Mesenchymal stem cell (in vitro differentiated cells and primary cell): ENCODE measurements at regions not wholly inside any gene's neighbourhood (a gene's known extent, or its start where the extent isn't known, plus 50 kb on each side); places are given as distances from the start of the nearest gene placed in this dataset.

Experiments used
- DNase-seq: peaks from one replicate; pipeline ENCODE4 v3.0.0-alpha.2; 2013
- H2AFZ ChIP-seq: one replicate; pipeline ENCODE4 v1.6.1; 2013; ENCODE audit warnings: low read depth, mild to moderate bottlenecking, control low read depth, inconsistent platforms, low read length, moderate library complexity
- H2AK5ac ChIP-seq: 2 replicates; pipeline ENCODE4 v1.6.1; 2013; ENCODE audit warnings: low read length, moderate library complexity, mild to moderate bottlenecking, inconsistent platforms; ENCODE audit not compliant: severe bottlenecking
- H2BK120ac ChIP-seq: one replicate; pipeline ENCODE4 v1.6.1; 2013; ENCODE audit warnings: low read depth, mild to moderate bottlenecking, inconsistent platforms, low read length, moderate library complexity
- H2BK12ac ChIP-seq, 2 experiments: one replicate each; pipeline ENCODE4 v1.6.1; 2013; ENCODE audit warnings: inconsistent platforms in 2 of 2, low read length in 2 of 2, mild to moderate bottlenecking in 2 of 2, moderate library complexity in 2 of 2, control low read depth in 1 of 2
- H2BK15ac ChIP-seq: one replicate; pipeline ENCODE4 v1.6.1; 2013; ENCODE audit warnings: mild to moderate bottlenecking, low read depth, inconsistent platforms; ENCODE audit not compliant: poor library complexity, severe bottlenecking
- H2BK5ac ChIP-seq: 2 replicates; pipeline ENCODE4 v1.6.1; 2013; ENCODE audit warnings: low read depth, mild to moderate bottlenecking, low read length, control low read depth, inconsistent platforms; ENCODE audit not compliant: poor library complexity, severe bottlenecking
- H3K14ac ChIP-seq, 2 experiments: one replicate each; pipeline ENCODE4 v1.6.1; 2013; ENCODE audit warnings: inconsistent platforms in 2 of 2, low read length in 2 of 2, control low read depth in 1 of 2, mild to moderate bottlenecking in 1 of 2, moderate library complexity in 1 of 2
- H3K18ac ChIP-seq, 2 experiments: one replicate each; pipeline ENCODE4 v1.6.1; 2013; ENCODE audit warnings: inconsistent platforms in 2 of 2, low read length in 2 of 2, control low read depth in 1 of 2, low read depth in 1 of 2, mild to moderate bottlenecking in 1 of 2
- H3K23ac ChIP-seq, 2 experiments: one replicate each; pipeline ENCODE4 v1.6.1; 2013; ENCODE audit warnings: inconsistent platforms in 2 of 2, low read length in 2 of 2, mild to moderate bottlenecking in 2 of 2, moderate library complexity in 2 of 2, control low read depth in 1 of 2
- H3K27ac ChIP-seq: 2 replicates; pipeline ENCODE4 v1.5.1; 2013; ENCODE audit warnings: mild to moderate bottlenecking, moderate library complexity, low read length, control low read depth, inconsistent platforms; ENCODE audit not compliant: poor library complexity, severe bottlenecking
- H3K27me3 ChIP-seq, 2 experiments: 2 replicates each; pipeline versions ENCODE4 v1.6.1 to v1.7.0; 2013; ENCODE audit warnings: low read length in 2 of 2, mild to moderate bottlenecking in 2 of 2, moderate library complexity in 2 of 2, control low read depth in 1 of 2, inconsistent platforms in 1 of 2; ENCODE audit not compliant: control insufficient read depth in 1 of 2, insufficient read depth in 1 of 2
- H3K36me3 ChIP-seq, 2 experiments: 2 replicates each; pipeline versions ENCODE4 v1.6.1 to v1.7.0; 2013; ENCODE audit warnings: low read length in 2 of 2, control low read depth in 1 of 2, inconsistent platforms in 1 of 2, low read depth in 1 of 2, mild to moderate bottlenecking in 1 of 2; ENCODE audit not compliant: insufficient read depth in 2 of 2, control insufficient read depth in 1 of 2
- H3K4ac ChIP-seq, 2 experiments: one replicate each; pipeline ENCODE4 v1.6.1; 2013; ENCODE audit warnings: inconsistent platforms in 2 of 2, low read length in 2 of 2, mild to moderate bottlenecking in 2 of 2, moderate library complexity in 2 of 2, control low read depth in 1 of 2, low read depth in 1 of 2
- H3K4me1 ChIP-seq: 2 replicates; pipeline ENCODE4 v1.6.1; 2013; ENCODE audit warnings: low read depth, low read length, control low read depth; ENCODE audit not compliant: control insufficient read depth, insufficient read depth
- H3K4me2 ChIP-seq: 2 replicates; pipeline ENCODE4 v1.6.1; 2013; ENCODE audit warnings: low read length, mild to moderate bottlenecking, inconsistent platforms; ENCODE audit not compliant: poor library complexity, severe bottlenecking
- H3K4me3 ChIP-seq, 2 experiments: 2 replicates each; pipeline versions ENCODE4 v1.5.1 to v1.7.0; 2013; ENCODE audit warnings: low read length in 2 of 2, mild to moderate bottlenecking in 2 of 2, control low read depth in 1 of 2, low read depth in 1 of 2; ENCODE audit not compliant: insufficient read depth in 1 of 2
- H3K79me1 ChIP-seq: replicated peaks from 2 replicates; pipeline ENCODE4 v1.6.1; 2013; ENCODE audit warnings: mild to moderate bottlenecking, control low read depth, low read length, inconsistent platforms; ENCODE audit not compliant: poor library complexity, severe bottlenecking
- H3K9ac ChIP-seq: 2 replicates; pipeline ENCODE4 v1.7.0; 2013; ENCODE audit warnings: mild to moderate bottlenecking, low read length, moderate library complexity
- H3K9me3 ChIP-seq: 2 replicates; pipeline ENCODE4 v1.7.0; 2013; ENCODE audit warnings: mild to moderate bottlenecking, low read length; ENCODE audit not compliant: control insufficient read depth
- H4K8ac ChIP-seq: one replicate; pipeline ENCODE4 v1.6.1; 2013; ENCODE audit warnings: inconsistent platforms, mild to moderate bottlenecking, low read length, moderate library complexity
- H4K91ac ChIP-seq: one replicate; pipeline ENCODE4 v1.6.1; 2013; ENCODE audit warnings: mild to moderate bottlenecking, low read length, inconsistent platforms
- WGBS: methylation state at CpG from one replicate; pipeline ENCODE4 v1.1.7; 2013; ENCODE audit warnings: mixed read lengths; 5-methylcytosine and 5-hydroxymethylcytosine counted together

GRCh38 chr1:17920881-17921640, 165.9 kb downstream of the ACTL8 start:
- H3K18ac ChIP-seq, result no peak overlapping the region
- no peak overlapping the region for H3K4ac ChIP-seq
- H2BK15ac ChIP-seq, result no peak overlapping the region
- no peak overlapping the region for H3K23ac ChIP-seq
- no peak overlapping the region for H2BK12ac ChIP-seq
- no peak overlapping the region for H3K9ac ChIP-seq
- H2BK120ac ChIP-seq, result no peak overlapping the region
- no peak overlapping the region for H4K8ac ChIP-seq
- no peak overlapping the region for H2BK5ac ChIP-seq
- H3K9me3 ChIP-seq, result no peaks in the 10 kb centered on the region
- no peak overlapping the region for H3K4me2 ChIP-seq
- H3K4me3 ChIP-seq, result no peak overlapping the region
- H3K79me1 ChIP-seq, result no peaks in the 10 kb centered on the region
- no peak overlapping the region for H2AFZ ChIP-seq
- no peak overlapping the region for H2AK5ac ChIP-seq
- no peaks in the 10 kb centered on the region for H3K36me3 ChIP-seq
- no peak overlapping the region for H3K14ac ChIP-seq
- no peak overlapping the region for H4K91ac ChIP-seq
- no peak for DNase-seq
- 67% methylated on average over 8 of the region's 9 CpGs for WGBS
- peaks cover 0 to 88% of the 10 kb centered on the region in 2 experiments for H3K27me3 ChIP-seq
- no peaks in the 10 kb centered on the region for H3K4me1 ChIP-seq
- H3K27ac ChIP-seq, result no peak overlapping the region

- H2AFZ ChIP-seq, result no peak overlapping the region
- no peak overlapping the region for H3K4ac ChIP-seq
- H3K79me1 ChIP-seq, result no peaks in the 10 kb centered on the region
- H3K18ac ChIP-seq, result no peak overlapping the region
- H3K27ac ChIP-seq, result no peak overlapping the region
- no peaks in the 10 kb centered on the region for H3K36me3 ChIP-seq
- no peak overlapping the region for H3K9ac ChIP-seq
- H3K14ac ChIP-seq, result no peak overlapping the region
- no peak overlapping the region for H4K8ac ChIP-seq
- no peak overlapping the region for H2BK5ac ChIP-seq
- no peak overlapping the region for H3K4me3 ChIP-seq
- 28% methylated on average over 3 of the region's 6 CpGs for WGBS
- no peak overlapping the region for H2BK120ac ChIP-seq
- no peak overlapping the region for H4K91ac ChIP-seq
- no peak for DNase-seq
- H2BK15ac ChIP-seq, result no peak overlapping the region
- H3K4me1 ChIP-seq, result no peaks in the 10 kb centered on the region
- H2AK5ac ChIP-seq, result no peak overlapping the region
- H3K4me2 ChIP-seq, result no peak overlapping the region
- H2BK12ac ChIP-seq, result no peak overlapping the region
- no peak overlapping the region for H3K23ac ChIP-seq
- H3K27me3 ChIP-seq, result peaks cover 0 to 88% of the 10 kb centered on the region in 2 experiments
- H3K9me3 ChIP-seq, result no peaks in the 10 kb centered on the region
Measured at GRCh38 chr1:17922833-17923232, 167.7 kb downstream of the ACTL8 start.

GRCh38 chr1:17923666-17924065, 168.5 kb downstream of the ACTL8 start:
- no peak for DNase-seq
- Histone ChIP-seq H3K27me3 (peaks cover 0 to 89% of the 10 kb centered on the region in 2 experiments), H2BK15ac (no peak overlapping the region), H2BK12ac (no peak overlapping the region), H3K36me3 (no peaks in the 10 kb centered on the region), H4K8ac (no peak overlapping the region), H3K4ac (no peak overlapping the region), H2AFZ (no peak overlapping the region), H3K4me2 (no peak overlapping the region), H4K91ac (no peak overlapping the region), H3K27ac (no peak overlapping the region), H2BK120ac (no peak overlapping the region), H3K79me1 (no peaks in the 10 kb centered on the region), H3K9ac (no peak overlapping the region), H2BK5ac (no peak overlapping the region), H3K23ac (no peak overlapping the region), H3K4me1 (no peaks in the 10 kb centered on the region), H3K4me3 (no peak overlapping the region), H3K14ac (no peak overlapping the region), H3K9me3 (no peaks in the 10 kb centered on the region), H3K18ac (no peak overlapping the region), H2AK5ac (no peak overlapping the region)
- 94% methylated on average over 2 of the region's 4 CpGs for WGBS

GRCh38 chr1:17924578-17924977, 169.4 kb downstream of the ACTL8 start:
- Histone ChIP-seq H3K4me3 (no peak overlapping the region), H3K36me3 (no peaks in the 10 kb centered on the region), H3K14ac (no peak overlapping the region), H4K8ac (no peak overlapping the region), H2BK15ac (no peak overlapping the region), H3K4ac (no peak overlapping the region), H3K18ac (no peak overlapping the region), H2AK5ac (no peak overlapping the region), H3K23ac (no peak overlapping the region), H3K9ac (no peak overlapping the region), H2BK120ac (no peak overlapping the region), H3K27ac (no peak overlapping the region), H2AFZ (no peak overlapping the region), H4K91ac (no peak overlapping the region), H3K4me2 (no peak overlapping the region), H3K79me1 (no peaks in the 10 kb centered on the region), H2BK12ac (no peak overlapping the region), H3K4me1 (no peaks in the 10 kb centered on the region), H3K9me3 (no peaks in the 10 kb centered on the region), H3K27me3 (peaks cover 0 to 96% of the 10 kb centered on the region in 2 experiments), H2BK5ac (no peak overlapping the region)
- DNase-seq, result no peak
